IMR-90 (cell line): ENCODE measurements at regions not wholly inside any gene's neighbourhood (a gene's known extent, or its start where the extent isn't known, plus 50 kb on each side); places are given as distances from the start of the nearest gene placed in this dataset.

ENCODE experiments used
- ATAC-seq: fragments of 200-7000 bp; cut with Tn5 transposase; 2 replicates; pipeline ENCODE4 v1.9.1; 2020; ENCODE audit warnings: low read depth, mild to moderate bottlenecking, moderate library complexity
- BruUV-seq: library from RNA; stranded (reverse); fragments of 400-500 nt; replicated peaks from 2 replicates; lab custom pipeline; 2021; lab: Mats Ljungman, UMichigan
- CTCF ChIA-PET: fragments of 300-600 bp; formaldehyde crosslinking; extraction: SDS; loops from one replicate; lab custom pipeline; 2021; ENCODE audit warnings: antibody characterized with exemption; lab: Yijun Ruan, JAX
- POLR2A ChIA-PET: fragments of 300-600 bp; sonication (Branson Sonifier 250); formaldehyde crosslinking; loops from one replicate; lab custom pipeline; 2022; ENCODE audit warnings: antibody characterized with exemption; ENCODE audit not compliant: unreplicated experiment; lab: Charles Lee
- DNase-seq: peaks from one replicate; pipeline ENCODE4 v3.0.0; 2013
- H2AFZ ChIP-seq: replicated peaks from 2 replicates; pipeline ENCODE3; 2013; ENCODE audit warnings: low read length, mild to moderate bottlenecking; ENCODE audit not compliant: poor library complexity
- H2AK5ac ChIP-seq: 2 replicates; pipeline ENCODE4 v1.6.1; 2013; ENCODE audit warnings: low read depth, low read length, inconsistent platforms
- H2AK9ac ChIP-seq: replicated peaks from 2 replicates; pipeline ENCODE3; 2013; ENCODE audit warnings: mild to moderate bottlenecking, low read depth, low read length, moderate library complexity; ENCODE audit not compliant: poor library complexity
- H2BK120ac ChIP-seq: 2 replicates; pipeline ENCODE4 v1.6.1; 2013; ENCODE audit warnings: low read depth, low read length, inconsistent platforms
- H2BK15ac ChIP-seq: 3 replicates; pipeline ENCODE4 v1.6.1; 2013; ENCODE audit warnings: low read depth, low read length, inconsistent platforms
- H2BK20ac ChIP-seq: 2 replicates; pipeline ENCODE4 v1.6.1; 2013; ENCODE audit warnings: low read depth, mild to moderate bottlenecking, inconsistent platforms, low read length, moderate library complexity
- H2BK5ac ChIP-seq: 2 replicates; pipeline ENCODE4 v1.6.1; 2013; ENCODE audit warnings: mild to moderate bottlenecking, low read depth, low read length, inconsistent platforms; ENCODE audit not compliant: poor library complexity, severe bottlenecking
- H3K14ac ChIP-seq: replicated peaks from 2 replicates; pipeline ENCODE4 v1.6.1; 2013; ENCODE audit warnings: low read depth, low read length, inconsistent platforms
- H3K18ac ChIP-seq: 2 replicates; pipeline ENCODE4 v1.6.1; 2013; ENCODE audit warnings: low read depth, low read length, control low read depth
- H3K23ac ChIP-seq: 2 replicates; pipeline ENCODE4 v1.6.1; 2013; ENCODE audit warnings: low read depth, low read length, inconsistent platforms
- H3K27ac ChIP-seq: 2 replicates; pipeline ENCODE4 v1.5.1; 2013; ENCODE audit warnings: mild to moderate bottlenecking, control low read depth, low read length; ENCODE audit not compliant: insufficient read depth
- H3K27me3 ChIP-seq: 2 replicates; pipeline ENCODE4 v1.6.1; 2013; ENCODE audit warnings: low read length; ENCODE audit not compliant: control insufficient read depth, insufficient read depth
- H3K36me3 ChIP-seq: 2 replicates; pipeline ENCODE4 v1.6.1; 2013; ENCODE audit warnings: low read length, mixed read lengths; ENCODE audit not compliant: control insufficient read depth, insufficient read depth
- H3K4ac ChIP-seq: 2 replicates; pipeline ENCODE4 v1.6.1; 2013; ENCODE audit warnings: low read depth, low read length, inconsistent platforms
- H3K4me1 ChIP-seq: 2 replicates; pipeline ENCODE4 v1.6.1; 2013; ENCODE audit warnings: low read length, mixed read lengths; ENCODE audit not compliant: control insufficient read depth, insufficient read depth
- H3K4me2 ChIP-seq: 2 replicates; pipeline ENCODE4 v1.6.1; 2013; ENCODE audit warnings: low read depth, mild to moderate bottlenecking, control low read depth, low read length, moderate library complexity
- H3K4me3 ChIP-seq: 2 replicates; pipeline ENCODE4 v1.5.1; 2013; ENCODE audit warnings: low read depth, mild to moderate bottlenecking, control low read depth, low read length, moderate library complexity; ENCODE audit not compliant: insufficient read depth
- H3K56ac ChIP-seq: 2 replicates; pipeline ENCODE4 v1.6.1; 2013; ENCODE audit warnings: low read length, inconsistent platforms; ENCODE audit not compliant: insufficient read depth; ENCODE audit errors: extremely low read depth
- H3K79me1 ChIP-seq, 2 experiments: 2 replicates each; pipeline ENCODE4 v1.6.1; 2013; ENCODE audit warnings: low read length in 2 of 2, inconsistent platforms in 1 of 2, low read depth in 1 of 2
- H3K9ac ChIP-seq: 2 replicates; pipeline ENCODE4 v1.6.1; 2013; ENCODE audit warnings: low read depth, low read length, control low read depth
- H3K9me1 ChIP-seq: 2 replicates; pipeline ENCODE4 v1.6.1; 2013; ENCODE audit warnings: low read length, inconsistent platforms; ENCODE audit not compliant: insufficient read depth
- H3K9me3 ChIP-seq: 2 replicates; pipeline ENCODE4 v1.6.1; 2013; ENCODE audit warnings: low read length; ENCODE audit not compliant: control insufficient read depth, insufficient read depth
- H4K20me1 ChIP-seq: 2 replicates; pipeline ENCODE4 v1.6.1; 2013; ENCODE audit warnings: low read length, inconsistent platforms; ENCODE audit not compliant: insufficient read depth
- H4K5ac ChIP-seq: 2 replicates; pipeline ENCODE4 v1.6.1; 2013; ENCODE audit warnings: mild to moderate bottlenecking, low read depth, low read length, control low read depth
- H4K8ac ChIP-seq, 2 experiments: 2 replicates each; pipeline ENCODE4 v1.6.1; 2013; ENCODE audit warnings: low read depth in 2 of 2, low read length in 2 of 2, control low read depth in 1 of 2, inconsistent platforms in 1 of 2
- H4K91ac ChIP-seq: 2 replicates; pipeline ENCODE4 v1.6.1; 2013; ENCODE audit warnings: low read depth, low read length, inconsistent platforms; ENCODE audit not compliant: insufficient read depth
- CEBPB ChIP-seq: IDR thresholded peaks from 2 replicates; pipeline ENCODE4 v1.6.1; 2012; ENCODE audit warnings: low read depth, low read length, improper control_type of control experiment
- POLR2A ChIP-seq: IDR thresholded peaks from 2 replicates; pipeline ENCODE4 v1.6.1; 2012; ENCODE audit warnings: mild to moderate bottlenecking, low read depth, low read length
- WGBS, 2 experiments: methylation state at CpG; one replicate each; pipeline versions ENCODE4 v1.1.5 to v1.1.7; 2013; ENCODE audit warnings: missing lambda C conversion rate in 2 of 2; ENCODE audit not compliant: insufficient read length in 1 of 2; ENCODE audit errors: extremely low coverage in 2 of 2; 5-methylcytosine and 5-hydroxymethylcytosine counted together
- dilution Hi-C: fragments of 300-500 bp; cut with HindIII; formaldehyde crosslinking; loops from one replicate; pipeline ENCODE4 v1.14.3; 2018; ENCODE audit warnings: low sequenced_read_pairs; ENCODE audit not compliant: unreplicated experiment
- in situ Hi-C: fragments of 300-500 bp; cut with MboI; formaldehyde crosslinking; loops from 3 replicates; pipeline ENCODE4 v1.14.3; 2019; ENCODE audit warnings: low sequenced_read_pairs, inconsistent platforms, mixed read lengths
- intact Hi-C: fragments of 100-400 bp; cut with micrococcal nuclease; formaldehyde crosslinking; loops from 2 replicates; pipeline ENCODE4 v1.10.0; 2022

- Histone ChIP-seq H3K4me3 (no peak overlapping the region), H3K56ac (no peak overlapping the region), H2BK5ac (no peak overlapping the region), H4K5ac (no peak overlapping the region), H4K20me1 (no peaks in the 10 kb centered on the region), H2AFZ (no peak overlapping the region), H3K4me1 (no peaks in the 10 kb centered on the region), H3K9ac (no peak overlapping the region), H2AK9ac (no peak overlapping the region), H4K91ac (no peak overlapping the region), H3K36me3 (no peaks in the 10 kb centered on the region), H3K4me2 (no peak overlapping the region), H3K4ac (no peak overlapping the region), H3K79me1 (no peaks in the 10 kb centered on the region), H2BK20ac (no peak overlapping the region), H2AK5ac (no peak overlapping the region), H3K9me1 (no peaks in the 10 kb centered on the region), H2BK120ac (no peak overlapping the region), H3K18ac (no peak overlapping the region), H3K27me3 (peaks cover 2% of the 10 kb centered on the region), H3K27ac (no peak overlapping the region), H3K9me3 (peaks cover 2% of the 10 kb centered on the region; the same call in 1 of the 2 replicates), H3K14ac (no peak overlapping the region), H3K23ac (no peak overlapping the region), H2BK15ac (no peak overlapping the region), H4K8ac (no peak overlapping the region)
- TF ChIP-seq POLR2A (no peak), CEBPB (0 out of 2 replicates have a peak, but pooled peaks have one; percentile 12)
- no CpG with 5 or more reads among the region's 5 CpGs for WGBS, 2 experiments
- in situ Hi-C loops: no loop called here
- no peak for ATAC-seq
- no peak for DNase-seq
- dilution Hi-C loops: no loop called here
- CTCF ChIA-PET: interaction anchor here (0.6 kb wide), 1 partner anchor 55 kb away, joined by 6 read pairs; no protein-coding TSS in a partner anchor
- no TSS peak for BruUV-seq
- intact Hi-C loops: no loop called here
- POLR2A ChIA-PET: no interaction called here
Observed at GRCh38 chr6:137958811-137959565, 91.9 kb downstream of the TNFAIP3 start.
